ENCODE measurements at regions not wholly inside any gene's neighbourhood (a gene's known extent, or its start where the extent isn't known, plus 50 kb on each side); places are given as distances from the start of the nearest gene placed in this dataset.
A peak's percentile ranks its signal among the peaks of the same experiment; 100 is the strongest.

DNA sequence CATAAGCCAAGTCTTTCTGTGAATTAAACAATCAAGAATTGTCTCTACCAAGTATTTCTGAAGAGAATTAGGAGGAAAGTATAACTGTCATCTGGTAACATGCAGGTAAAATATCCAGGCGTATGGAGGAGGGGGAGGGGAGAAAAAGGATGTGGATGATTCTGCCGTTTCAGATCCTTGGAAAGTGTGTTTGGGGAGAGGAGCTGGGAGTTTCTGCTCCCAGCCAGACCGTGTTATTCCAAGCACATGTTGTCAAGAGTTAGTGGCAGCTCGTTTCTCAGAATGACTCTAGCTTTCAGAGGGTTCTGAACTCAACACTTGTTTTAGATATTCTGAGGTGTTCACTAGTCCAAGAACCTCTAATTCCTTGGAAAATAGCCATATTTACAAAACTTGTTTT lies 137.6 kb downstream of the FAM124B start:
- no peaks in the 10 kb centered on the region for H3K79me2 ChIP-seq (ENCODE audit: control insufficient read depth in 1 of 2, insufficient read depth in 2 of 2, low read length in 2 of 2)
- no peak overlapping the region for H3K18ac ChIP-seq (ENCODE audit: extremely low read depth, low read length)
- no peak overlapping the region for H3K4me2 ChIP-seq (ENCODE audit: insufficient read depth in 1 of 2, low read depth in 2 of 2, low read length in 2 of 2)
- no peak overlapping the region for H4K8ac ChIP-seq (ENCODE audit: extremely low read depth, insufficient read depth, low read length)
- no peak overlapping the region for H4K5ac ChIP-seq (ENCODE audit: insufficient read length, low read depth, low read length)
- H3K4me3 ChIP-seq (ENCODE audit: extremely low read depth in 1 of 4, insufficient read depth in 2 of 4, low read depth in 3 of 4, low read length in 4 of 4), result no peak overlapping the region
- POLR2A ChIA-PET (ENCODE audit: partially characterized antibody), result no interaction called here
- H3K14ac ChIP-seq (ENCODE audit: insufficient read length), result no peak overlapping the region
- H3K4ac ChIP-seq (replicated peaks; ENCODE audit: insufficient read length, low read depth, low read length), result no peak overlapping the region
- H2BK12ac ChIP-seq (ENCODE audit: low read depth, low read length), result no peak overlapping the region
- WGBS, 2 experiments (ENCODE audit: extremely low coverage in 1 of 2, insufficient coverage in 1 of 2, insufficient read length in 1 of 2, insufficient replicate concordance in 2 of 2, low coverage in 1 of 2, low lambda C conversion rate in 2 of 2, missing lambda C conversion rate in 1 of 2), result 74% methylated on average over 4 of the region's 4 CpGs; no CpG with 5 or more reads in 1 of the 2 experiments
- no peak overlapping the region for H3K27ac ChIP-seq (ENCODE audit: low read depth, low read length)
- no peak overlapping the region for H2BK5ac ChIP-seq (ENCODE audit: low read depth, low read length)
- no peaks in the 10 kb centered on the region for H3K9me3 ChIP-seq (ENCODE audit: insufficient read depth in 2 of 2, low read depth in 1 of 2, low read length in 1 of 2)
- H2BK120ac ChIP-seq (replicated peaks; ENCODE audit: low read depth, low read length), result no peak overlapping the region
- no peak for FAIRE-seq
- no peak overlapping the region for H3K23ac ChIP-seq (ENCODE audit: insufficient read length)
- H3K56ac ChIP-seq (replicated peaks; ENCODE audit: insufficient read length, low read depth, low read length), result no peak overlapping the region
- TF ChIP-seq SUZ12 (IDR thresholded peaks at IDR 0.05; ENCODE audit: low read length), result no peak
- TF ChIP-seq SRF (IDR thresholded peaks at IDR 0.05; ENCODE audit: low read depth, low read length), result no peak
- no peak for TF ChIP-seq POLR2A (IDR thresholded peaks at IDR 0.05; ENCODE audit: control extremely low read depth in 1 of 2, low read depth in 2 of 2, low read length in 2 of 2)
- TF ChIP-seq CEBPB (IDR thresholded peaks at IDR 0.05; ENCODE audit: low read depth, low read length), result no peak
- no peak for TF ChIP-seq TAF7 (optimal IDR thresholded peaks at IDR 0.05; ENCODE audit: borderline replicate concordance, low read depth, low read length)
- TF ChIP-seq CHD1 (IDR thresholded peaks at IDR 0.05; ENCODE audit: low read depth, low read length), result no peak
- TF ChIP-seq JUND (IDR thresholded peaks at IDR 0.05; ENCODE audit: low read length), result no peak
- no peak for TF ChIP-seq RNF2 (IDR thresholded peaks at IDR 0.05; ENCODE audit: borderline replicate concordance, low read depth, low read length, missing control alignments, poor library complexity, severe bottlenecking)
- TF ChIP-seq BACH1 (IDR thresholded peaks at IDR 0.05; ENCODE audit: low read length), result no peak
- no peak for TF ChIP-seq RXRA (IDR thresholded peaks at IDR 0.05; ENCODE audit: insufficient read depth, low read depth, low read length)
- TF ChIP-seq HDAC2 (IDR thresholded peaks at IDR 0.05; ENCODE audit: borderline replicate concordance in 1 of 2, low read depth in 2 of 2, low read length in 2 of 2), result no peak
- no peak for TF ChIP-seq CTBP2 (IDR thresholded peaks at IDR 0.05; ENCODE audit: borderline replicate concordance, insufficient read depth, insufficient read length, low read length)
- no peak for TF ChIP-seq KDM4A (IDR thresholded peaks at IDR 0.05; ENCODE audit: low read depth, low read length, severe bottlenecking)
- TF ChIP-seq RBBP5 (IDR thresholded peaks at IDR 0.05; ENCODE audit: borderline replicate concordance, low read depth, low read length), result no peak
- H3K27me3 ChIP-seq (replicated peaks in 1 of 4; ENCODE audit: control insufficient read depth in 3 of 4, extremely low read depth in 1 of 4, insufficient read depth in 3 of 4, low read length in 3 of 4), result no peaks in the 10 kb centered on the region
- H3K23me2 ChIP-seq (ENCODE audit: low read depth, low read length), result no peaks in the 10 kb centered on the region
- DNase-seq (ENCODE audit: low read depth in 1 of 2, low spot score in 2 of 2), result no peak
- H3K9ac ChIP-seq (replicated peaks in 1 of 4; ENCODE audit: extremely low read depth in 1 of 4, low read depth in 3 of 4, low read length in 3 of 4), result no peak overlapping the region
- peaks cover 0 to 4% (median 0%) of the 10 kb centered on the region in 4 experiments; a peak in 2 of 7 replicates for H3K4me1 ChIP-seq (replicated peaks in 1 of 4; ENCODE audit: control insufficient read depth in 3 of 4, insufficient read depth in 4 of 4, low read length in 3 of 4)
- CTCF ChIA-PET (ENCODE audit: partially characterized antibody), result no interaction called here
- H4K91ac ChIP-seq (replicated peaks; ENCODE audit: insufficient read length, low read length), result no peak overlapping the region
- H2BK15ac ChIP-seq (ENCODE audit: low read length), result no peak overlapping the region
- H2AK5ac ChIP-seq (ENCODE audit: low read depth, low read length), result no peak overlapping the region
- no peaks in the 10 kb centered on the region for H3K79me1 ChIP-seq (ENCODE audit: low read depth, low read length)
- H3K36me3 ChIP-seq (ENCODE audit: control insufficient read depth in 2 of 4, insufficient read depth in 4 of 4, low read length in 3 of 4), result no peaks in the 10 kb centered on the region
- peak overlapping the region; percentile 82 for H2AFZ ChIP-seq (ENCODE audit: low read length)
- no peak overlapping the region for H2BK20ac ChIP-seq (ENCODE audit: low read length)
- no peaks in the 10 kb centered on the region for H4K20me1 ChIP-seq (replicated peaks in 1 of 2; ENCODE audit: control insufficient read depth in 1 of 2, insufficient read depth in 2 of 2, low read length in 2 of 2)
